NT2/D1 (cell line): ENCODE measurements at regions not wholly inside any gene's neighbourhood (a gene's known extent, or its start where the extent isn't known, plus 50 kb on each side); places are given as distances from the start of the nearest gene placed in this dataset.

Experiments
- DNase-seq: peaks from one replicate; pipeline ENCODE4 v3.0.0-alpha.2; 2011; ENCODE audit warnings: low read depth, low spot score
- H3K27me3 ChIP-seq: 2 replicates; pipeline ENCODE4 v1.6.0; 2011; ENCODE audit warnings: mild to moderate bottlenecking; ENCODE audit not compliant: insufficient read length, insufficient read depth
- H3K36me3 ChIP-seq: 2 replicates; pipeline ENCODE4 v1.6.1; 2011; ENCODE audit warnings: mild to moderate bottlenecking, low read length, mixed read lengths; ENCODE audit not compliant: insufficient read depth, insufficient read length
- H3K4me1 ChIP-seq: 2 replicates; pipeline ENCODE4 v1.5.1; 2011; ENCODE audit not compliant: insufficient read depth, insufficient read length
- H3K4me3 ChIP-seq: 2 replicates; pipeline ENCODE4 v1.5.1; 2011; ENCODE audit warnings: low read depth; ENCODE audit not compliant: insufficient read length
- H3K9ac ChIP-seq: 2 replicates; pipeline ENCODE4 v1.6.0; 2011; ENCODE audit warnings: low read depth; ENCODE audit not compliant: insufficient read length
- H3K9me3 ChIP-seq: 2 replicates; pipeline ENCODE4 v1.5.1; 2011; ENCODE audit warnings: mild to moderate bottlenecking, low read length; ENCODE audit not compliant: insufficient read depth
- SUZ12 ChIP-seq: IDR thresholded peaks from 2 replicates; pipeline ENCODE4 v1.6.1; 2011; ENCODE audit not compliant: insufficient read length, insufficient read depth; ENCODE audit errors: extremely low read depth
- YY1 ChIP-seq: IDR thresholded peaks from 2 replicates; pipeline ENCODE4 v1.6.1; 2011; ENCODE audit not compliant: insufficient read length, insufficient read depth
- ZNF274 ChIP-seq: IDR thresholded peaks from 2 replicates; pipeline ENCODE4 v1.6.1; 2011; ENCODE audit warnings: mild to moderate bottlenecking, low read depth, low read length

DNA sequence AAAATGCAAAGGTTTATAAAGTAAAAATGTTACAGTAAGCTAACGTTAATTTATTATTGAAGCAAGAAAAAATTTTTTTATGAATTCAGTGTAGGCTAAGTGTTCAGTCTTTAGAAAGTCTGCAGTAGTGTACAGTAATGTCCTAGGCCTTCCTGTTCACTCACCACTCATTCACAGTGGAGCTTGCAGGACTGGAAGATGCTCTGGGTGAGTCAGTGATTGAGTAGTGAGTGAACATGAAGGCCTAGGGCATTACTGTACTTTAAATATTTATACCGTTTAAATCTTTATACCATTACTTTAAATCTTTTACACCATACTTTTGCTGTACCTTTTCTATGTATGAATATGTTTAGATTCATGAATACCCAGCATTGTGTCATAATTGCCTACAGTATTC is 120.3 kb upstream of the SLC38A4 start:
- Histone ChIP-seq H3K36me3 (no peaks in the 10 kb centered on the region), H3K4me3 (no peak overlapping the region), H3K27me3 (no peaks in the 10 kb centered on the region), H3K9me3 (no peaks in the 10 kb centered on the region), H3K4me1 (no peaks in the 10 kb centered on the region), H3K9ac (no peak overlapping the region)
- TF ChIP-seq YY1 (no peak), ZNF274 (no peak), SUZ12 (no peak)
- no peak for DNase-seq

DNA sequence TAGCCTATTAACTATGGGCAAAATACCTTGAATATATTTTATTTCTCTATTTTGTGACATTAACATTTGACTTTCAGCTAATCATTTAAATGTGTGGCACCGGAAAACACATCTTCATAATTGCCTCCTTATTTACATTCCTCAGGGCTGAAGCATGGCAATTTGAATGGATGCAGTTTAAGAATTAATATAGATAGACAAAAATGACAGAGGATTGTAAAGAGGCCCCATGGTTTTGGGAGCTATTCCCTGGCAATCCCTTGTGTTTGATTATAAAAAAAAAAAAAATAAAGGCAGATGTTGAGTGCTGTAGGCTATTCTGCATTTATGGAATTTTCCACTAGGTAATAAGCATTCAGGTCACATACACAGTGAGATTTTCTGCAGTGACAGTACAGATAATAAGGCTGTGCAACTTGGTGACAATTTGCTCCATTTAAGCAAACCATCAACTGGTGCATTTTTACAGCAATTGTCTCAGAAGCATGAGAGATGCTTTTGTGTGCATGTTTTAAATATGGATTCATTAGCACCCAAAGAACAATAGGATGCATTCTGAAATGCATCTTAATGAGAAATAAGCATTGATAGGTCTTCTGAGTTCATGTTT is 123.2 kb upstream of the SLC38A4 start:
- DNase-seq = no peak
- Histone ChIP-seq H3K36me3 (no peaks in the 10 kb centered on the region), H3K9ac (no peak overlapping the region), H3K27me3 (no peaks in the 10 kb centered on the region), H3K9me3 (no peaks in the 10 kb centered on the region), H3K4me3 (no peak overlapping the region), H3K4me1 (no peaks in the 10 kb centered on the region)
- TF ChIP-seq ZNF274 (no peak), YY1 (no peak), SUZ12 (no peak)

DNA sequence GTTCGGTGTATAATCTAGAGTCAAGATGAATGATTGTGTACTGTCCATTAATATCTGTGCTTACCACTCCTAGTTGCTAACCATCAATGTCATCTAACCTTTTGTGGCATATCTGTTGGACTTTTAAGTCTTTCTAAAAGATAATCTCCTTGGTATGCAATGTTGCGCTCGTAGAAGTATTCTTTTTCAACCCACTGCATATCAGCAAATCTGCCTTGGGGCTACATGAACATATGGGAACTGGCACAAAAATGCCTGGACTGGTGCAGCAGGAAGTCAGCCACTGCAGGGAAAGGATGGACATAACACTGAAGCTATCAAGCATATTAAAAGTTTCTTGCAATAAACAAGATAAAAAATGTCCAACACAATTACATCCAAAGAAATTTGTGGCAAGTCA is 124.3 kb upstream of the SLC38A4 start:
- Histone ChIP-seq H3K9ac (no peak overlapping the region), H3K4me1 (no peaks in the 10 kb centered on the region), H3K27me3 (no peaks in the 10 kb centered on the region), H3K36me3 (no peaks in the 10 kb centered on the region), H3K4me3 (no peak overlapping the region), H3K9me3 (no peaks in the 10 kb centered on the region)
- no peak for DNase-seq
- TF ChIP-seq YY1 = no peak
- TF ChIP-seq SUZ12 = no peak
- TF ChIP-seq ZNF274 = no peak

DNA sequence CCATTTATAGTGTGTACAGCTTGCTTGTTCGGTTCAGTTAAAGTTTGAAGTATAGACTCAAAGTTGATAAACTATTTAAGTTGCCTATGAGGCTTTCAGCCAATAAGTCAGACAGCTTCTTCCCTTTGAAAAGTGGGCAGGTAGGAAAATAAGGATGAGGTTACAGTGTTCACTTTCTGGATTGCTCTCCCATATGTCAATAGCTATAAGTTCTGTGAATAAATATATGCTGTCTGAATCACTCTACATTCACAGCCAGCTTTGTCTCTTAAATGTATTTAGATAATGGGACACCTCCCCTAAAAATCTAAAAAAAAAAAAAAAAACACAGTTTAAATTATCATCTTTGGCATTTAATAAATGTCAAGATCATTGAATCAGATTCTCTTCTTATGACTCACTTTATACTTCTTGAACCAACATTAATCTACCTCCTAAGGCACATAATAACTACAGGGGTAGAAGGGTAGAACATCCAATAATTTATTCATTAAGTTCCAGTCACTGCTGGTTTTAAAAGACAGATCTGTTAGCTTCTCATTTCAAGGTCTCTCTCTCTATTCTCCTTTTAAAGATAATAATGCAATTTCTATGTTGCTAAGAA is 126.4 kb upstream of the PCED1B start:
- H3K36me3 ChIP-seq = no peaks in the 10 kb centered on the region
- no peaks in the 10 kb centered on the region for H3K27me3 ChIP-seq
- H3K9ac ChIP-seq = no peak overlapping the region
- no peak for TF ChIP-seq YY1
- TF ChIP-seq ZNF274 = no peak
- TF ChIP-seq SUZ12 = no peak
- no peaks in the 10 kb centered on the region for H3K9me3 ChIP-seq
- H3K4me1 ChIP-seq = no peaks in the 10 kb centered on the region
- no peak for DNase-seq
- H3K4me3 ChIP-seq = no peak overlapping the region

DNA sequence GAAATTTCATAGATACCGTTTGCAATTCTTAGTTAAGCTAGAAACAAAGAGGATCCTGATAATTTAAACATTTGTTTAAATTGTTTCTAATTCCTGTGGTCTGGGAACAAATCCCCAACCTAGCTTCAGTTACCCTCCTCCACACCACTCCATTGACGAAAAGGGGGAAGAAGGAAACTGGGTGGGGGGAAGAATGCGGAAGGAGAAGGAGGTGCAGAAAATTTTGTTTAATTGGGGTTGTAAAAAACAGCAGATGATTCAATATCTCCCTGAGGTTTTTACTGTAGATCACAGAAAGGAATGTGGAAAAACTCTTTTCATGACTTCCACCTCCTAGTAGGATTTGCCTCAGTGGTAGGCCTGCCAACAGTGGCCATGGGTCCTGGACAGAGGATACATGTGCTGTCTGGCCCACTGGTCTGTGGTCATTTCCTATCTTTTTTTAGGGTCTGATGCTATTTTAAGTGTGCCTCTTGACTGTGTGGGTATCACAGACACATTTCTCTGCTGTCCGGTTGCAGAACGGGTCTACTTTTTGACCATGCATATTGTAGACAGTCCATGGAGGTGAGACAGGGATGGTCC is 122.9 kb upstream of the PCED1B start:
- H3K9ac ChIP-seq = no peak overlapping the region
- H3K4me3 ChIP-seq = no peak overlapping the region
- H3K4me1 ChIP-seq = no peaks in the 10 kb centered on the region
- H3K9me3 ChIP-seq = no peaks in the 10 kb centered on the region
- no peak for DNase-seq
- no peaks in the 10 kb centered on the region for H3K36me3 ChIP-seq
- H3K27me3 ChIP-seq = no peaks in the 10 kb centered on the region
- TF ChIP-seq SUZ12 (no peak), YY1 (no peak), ZNF274 (no peak)

GRCh38 chr12:46958053-46958452 is 121.4 kb upstream of the PCED1B start:
- TF ChIP-seq SUZ12 (no peak), YY1 (no peak)
- Histone ChIP-seq H3K36me3 (no peaks in the 10 kb centered on the region), H3K27me3 (no peaks in the 10 kb centered on the region), H3K9ac (no peak overlapping the region), H3K9me3 (no peaks in the 10 kb centered on the region), H3K4me1 (no peaks in the 10 kb centered on the region), H3K4me3 (no peak overlapping the region)
- DNase-seq = no peak

GRCh38 chr12:46958599-46959290 is 120.7 kb upstream of the PCED1B start:
- Histone ChIP-seq H3K9me3 (no peaks in the 10 kb centered on the region), H3K4me1 (no peaks in the 10 kb centered on the region), H3K9ac (no peak overlapping the region), H3K36me3 (no peaks in the 10 kb centered on the region), H3K4me3 (no peak overlapping the region), H3K27me3 (no peaks in the 10 kb centered on the region)
- DNase-seq = no peak
- TF ChIP-seq SUZ12 (no peak), ZNF274 (no peak), YY1 (no peak)
